Keratinocyte (primary cell): ENCODE measurements at regions not wholly inside any gene's neighbourhood (a gene's known extent, or its start where the extent isn't known, plus 50 kb on each side); places are given as distances from the start of the nearest gene placed in this dataset.

ENCODE experiments used
- DNase-seq: peaks from one replicate; pipeline ENCODE4 v3.0.0-alpha.2; 2011; ENCODE audit warnings: low read depth, missing footprints, low spot score
- FAIRE-seq: peaks from 2 replicates; lab custom pipeline; 2011; peaks lifted over from hg19 to GRCh38; lab: Jason Lieb, UNC
- H2AFZ ChIP-seq: 2 replicates; pipeline ENCODE4 v1.6.0; 2012; ENCODE audit warnings: low read length, control low read depth, inconsistent platforms; ENCODE audit not compliant: control insufficient read depth
- H3K27ac ChIP-seq: 2 replicates; pipeline ENCODE4 v1.5.1; 2011; ENCODE audit warnings: low read length; ENCODE audit not compliant: control insufficient read depth, insufficient read depth
- H3K27me3 ChIP-seq: 3 replicates; pipeline ENCODE4 v1.6.0; 2011; ENCODE audit warnings: low read length; ENCODE audit not compliant: control insufficient read depth, insufficient read depth; ENCODE audit errors: extremely low read depth
- H3K36me3 ChIP-seq, 2 experiments: 2 replicates in 1 of 2; 3 replicates in 1 of 2; pipeline ENCODE4 v1.5.1; 2011; ENCODE audit warnings: low read length in 2 of 2, mild to moderate bottlenecking in 1 of 2; ENCODE audit not compliant: control insufficient read depth in 2 of 2, insufficient read depth in 2 of 2; ENCODE audit errors: extremely low read depth in 1 of 2
- H3K4me1 ChIP-seq: 3 replicates; pipeline ENCODE4 v1.5.1; 2011; ENCODE audit warnings: low read length; ENCODE audit not compliant: control insufficient read depth, insufficient read depth; ENCODE audit errors: extremely low read depth
- H3K4me2 ChIP-seq: 3 replicates; pipeline ENCODE4 v1.6.0; 2011; ENCODE audit warnings: low read depth, low read length; ENCODE audit not compliant: control insufficient read depth, insufficient read depth; ENCODE audit errors: extremely low read depth
- H3K4me3 ChIP-seq, 3 experiments: fragments of 200-600 bp in 1 of 3; sonication (generic) in 1 of 3; 2 replicates in 2 of 3; 3 replicates in 1 of 3; pipeline ENCODE4 v1.5.1; 2011 to 2016; ENCODE audit warnings: low read length in 3 of 3, mild to moderate bottlenecking in 3 of 3, control low read depth in 2 of 3, inconsistent platforms in 1 of 3, low read depth in 1 of 3, mixed read lengths in 1 of 3, mixed run types in 1 of 3, moderate library complexity in 1 of 3; ENCODE audit not compliant: control insufficient read depth in 2 of 3, insufficient read depth in 2 of 3; ENCODE audit errors: extremely low read depth in 1 of 3
- H3K79me2 ChIP-seq: 2 replicates; pipeline ENCODE4 v1.6.0; 2012; ENCODE audit warnings: low read length; ENCODE audit not compliant: control insufficient read depth, insufficient read depth
- H3K9ac ChIP-seq: 3 replicates; pipeline ENCODE4 v1.6.0; 2011; ENCODE audit warnings: low read length; ENCODE audit not compliant: control insufficient read depth, insufficient read depth; ENCODE audit errors: extremely low read depth
- H3K9me1 ChIP-seq: 3 replicates; pipeline ENCODE4 v1.6.0; 2011; ENCODE audit warnings: low read length; ENCODE audit not compliant: control insufficient read depth, insufficient read depth; ENCODE audit errors: extremely low read depth
- H3K9me3 ChIP-seq: 2 replicates; pipeline ENCODE4 v1.5.1; 2012; ENCODE audit warnings: low read depth, low read length; ENCODE audit not compliant: control insufficient read depth
- H4K20me1 ChIP-seq: 3 replicates; pipeline ENCODE4 v1.6.0; 2011; ENCODE audit warnings: low read length; ENCODE audit not compliant: control insufficient read depth, insufficient read depth; ENCODE audit errors: extremely low read depth
- EZH2 ChIP-seq: IDR thresholded peaks from one replicate; pipeline ENCODE4 v1.6.1; 2012; ENCODE audit warnings: inconsistent platforms, mild to moderate bottlenecking, low read length, moderate library complexity
- dilution Hi-C: fragments of 300-500 bp; cut with MboI; formaldehyde crosslinking; loops from one replicate; pipeline ENCODE4 v1.7.0; 2020; ENCODE audit warnings: low sequenced_read_pairs; ENCODE audit not compliant: extremely low pct_ligation_motif_present
- TF ChIP-seq, protein P1 (sequence below), 3 experiments: IDR thresholded peaks in 1 of 3; conservative IDR thresholded peaks in 1 of 3; optimal IDR thresholded peaks in 1 of 3; 2 replicates in 2 of 3; 3 replicates in 1 of 3; pipeline versions ENCODE3 to v1.5.1; 2011; ENCODE audit warnings: low read length in 3 of 3, mild to moderate bottlenecking in 3 of 3, moderate library complexity in 2 of 3, control low read depth in 1 of 3, inconsistent platforms in 1 of 3; ENCODE audit not compliant: insufficient read depth in 2 of 3; ENCODE audit errors: extremely low read depth in 1 of 3

DNA sequence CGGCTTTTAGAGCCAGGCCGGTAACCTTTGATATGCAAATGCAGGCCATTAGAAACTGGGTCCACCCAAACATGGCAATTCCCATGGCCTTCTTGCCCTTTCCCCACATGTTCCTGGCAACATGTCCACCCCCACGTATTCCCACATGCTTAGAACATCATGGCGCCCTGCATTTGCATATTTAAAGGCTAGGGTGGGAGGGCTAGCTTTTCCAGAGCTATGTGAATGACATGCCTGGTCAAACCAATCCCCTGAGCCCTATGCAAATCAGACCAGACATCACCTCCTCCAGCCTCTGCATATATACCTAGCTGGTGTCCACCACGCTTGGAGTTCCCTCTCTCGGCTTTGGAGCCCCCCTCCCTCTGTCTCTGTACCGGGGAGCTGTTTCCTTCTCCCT lies 481.9 kb downstream of the CDH2 start:
- TF ChIP-seq, protein P1, sequence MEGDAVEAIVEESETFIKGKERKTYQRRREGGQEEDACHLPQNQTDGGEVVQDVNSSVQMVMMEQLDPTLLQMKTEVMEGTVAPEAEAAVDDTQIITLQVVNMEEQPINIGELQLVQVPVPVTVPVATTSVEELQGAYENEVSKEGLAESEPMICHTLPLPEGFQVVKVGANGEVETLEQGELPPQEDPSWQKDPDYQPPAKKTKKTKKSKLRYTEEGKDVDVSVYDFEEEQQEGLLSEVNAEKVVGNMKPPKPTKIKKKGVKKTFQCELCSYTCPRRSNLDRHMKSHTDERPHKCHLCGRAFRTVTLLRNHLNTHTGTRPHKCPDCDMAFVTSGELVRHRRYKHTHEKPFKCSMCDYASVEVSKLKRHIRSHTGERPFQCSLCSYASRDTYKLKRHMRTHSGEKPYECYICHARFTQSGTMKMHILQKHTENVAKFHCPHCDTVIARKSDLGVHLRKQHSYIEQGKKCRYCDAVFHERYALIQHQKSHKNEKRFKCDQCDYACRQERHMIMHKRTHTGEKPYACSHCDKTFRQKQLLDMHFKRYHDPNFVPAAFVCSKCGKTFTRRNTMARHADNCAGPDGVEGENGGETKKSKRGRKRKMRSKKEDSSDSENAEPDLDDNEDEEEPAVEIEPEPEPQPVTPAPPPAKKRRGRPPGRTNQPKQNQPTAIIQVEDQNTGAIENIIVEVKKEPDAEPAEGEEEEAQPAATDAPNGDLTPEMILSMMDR (optimal IDR thresholded peaks at IDR 0.05 in 1 of 3, IDR thresholded peaks at IDR 0.05 in 1 of 3, conservative IDR thresholded peaks at IDR 0.05 in 1 of 3; ENCODE audit: extremely low read depth in 1 of 3, insufficient read depth in 2 of 3, low read length in 3 of 3): no peak
- TF ChIP-seq EZH2: no peak
- Histone ChIP-seq H3K9me1 (no peaks in the 10 kb centered on the region), H3K79me2 (no peaks in the 10 kb centered on the region), H4K20me1 (no peaks in the 10 kb centered on the region), H3K9ac (no peak overlapping the region), H3K36me3 (no peaks in the 10 kb centered on the region), H3K4me1 (peaks cover 2% of the 10 kb centered on the region), H3K27me3 (no peaks in the 10 kb centered on the region), H3K9me3 (no peaks in the 10 kb centered on the region), H2AFZ (peak overlapping the region; percentile 49), H3K4me3 (no peak overlapping the region), H3K27ac (no peak overlapping the region), H3K4me2 (no peak overlapping the region)
- dilution Hi-C loops: no loop called here
- FAIRE-seq (no peak), DNase-seq (no peak)

DNA sequence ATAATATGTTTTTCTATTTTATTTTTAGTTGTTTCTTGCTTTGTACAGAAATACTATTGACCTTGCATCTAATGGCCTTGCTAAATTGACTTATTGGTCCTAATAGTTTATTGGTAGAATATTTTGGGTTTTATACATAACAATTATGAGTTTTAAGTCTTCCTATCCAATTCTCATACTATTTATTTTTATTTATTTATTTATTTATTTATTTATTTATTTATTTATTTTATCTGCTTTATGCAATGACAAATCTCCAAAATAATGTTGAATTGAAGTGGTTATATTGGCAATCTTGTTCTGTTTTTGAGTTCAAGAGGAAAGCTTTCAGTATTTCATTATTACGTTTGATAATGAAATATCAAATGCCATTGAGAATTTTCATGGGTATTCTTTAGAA lies 488.3 kb downstream of the CDH2 start:
- dilution Hi-C loops: no loop called here
- Histone ChIP-seq H3K9ac (no peak overlapping the region), H3K79me2 (no peaks in the 10 kb centered on the region), H2AFZ (no peak overlapping the region), H3K36me3 (no peaks in the 10 kb centered on the region), H3K27ac (no peak overlapping the region), H3K9me1 (no peaks in the 10 kb centered on the region), H3K9me3 (no peaks in the 10 kb centered on the region), H3K27me3 (no peaks in the 10 kb centered on the region), H3K4me2 (no peak overlapping the region), H4K20me1 (no peaks in the 10 kb centered on the region), H3K4me1 (no peaks in the 10 kb centered on the region), H3K4me3 (no peak overlapping the region)
- DNase-seq: no peak
- TF ChIP-seq, protein P1 (optimal IDR thresholded peaks at IDR 0.05 in 1 of 3, IDR thresholded peaks at IDR 0.05 in 1 of 3, conservative IDR thresholded peaks at IDR 0.05 in 1 of 3; ENCODE audit: extremely low read depth in 1 of 3, insufficient read depth in 2 of 3, low read length in 3 of 3): no peak
- no peak for TF ChIP-seq EZH2
- FAIRE-seq: no peak
